AG10803 (cell line): ENCODE measurements at regions not wholly inside any gene's neighbourhood (a gene's known extent, or its start where the extent isn't known, plus 50 kb on each side); places are given as distances from the start of the nearest gene placed in this dataset.

Experiments used
- DNase-seq: peaks from one replicate; pipeline ENCODE4 v3.0.0; 2010; ENCODE audit warnings: low read depth
- H3K4me3 ChIP-seq: 2 replicates; pipeline ENCODE4 v1.5.1; 2011; ENCODE audit warnings: mild to moderate bottlenecking, low read length, control low read depth
- TF ChIP-seq, protein P1 (sequence below): conservative IDR thresholded peaks from 2 replicates; pipeline ENCODE4 v1.5.1; 2011; ENCODE audit warnings: mild to moderate bottlenecking, low read length, control low read depth, inconsistent platforms

DNA sequence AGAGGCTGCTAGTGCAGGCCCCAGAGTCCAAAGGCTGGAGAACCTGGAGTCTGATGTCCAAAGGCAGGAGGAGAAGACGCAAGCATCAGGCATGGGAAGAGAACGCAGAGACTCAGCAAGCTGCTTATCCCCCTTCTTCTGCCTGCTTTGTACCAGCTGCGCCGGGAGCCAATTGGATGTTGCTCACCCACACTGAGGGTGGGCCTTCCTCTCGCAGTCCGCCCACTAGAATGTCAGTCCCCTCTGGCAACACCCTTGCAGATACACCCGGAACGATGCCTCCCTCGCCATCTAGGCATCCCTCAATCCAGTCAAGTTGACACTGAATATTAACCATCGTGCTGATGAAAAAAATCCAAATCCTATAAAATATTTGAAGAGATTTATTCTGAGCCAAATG, 141.6 kb downstream of the TWIST2 start:
- no peak for DNase-seq
- TF ChIP-seq, protein P1, sequence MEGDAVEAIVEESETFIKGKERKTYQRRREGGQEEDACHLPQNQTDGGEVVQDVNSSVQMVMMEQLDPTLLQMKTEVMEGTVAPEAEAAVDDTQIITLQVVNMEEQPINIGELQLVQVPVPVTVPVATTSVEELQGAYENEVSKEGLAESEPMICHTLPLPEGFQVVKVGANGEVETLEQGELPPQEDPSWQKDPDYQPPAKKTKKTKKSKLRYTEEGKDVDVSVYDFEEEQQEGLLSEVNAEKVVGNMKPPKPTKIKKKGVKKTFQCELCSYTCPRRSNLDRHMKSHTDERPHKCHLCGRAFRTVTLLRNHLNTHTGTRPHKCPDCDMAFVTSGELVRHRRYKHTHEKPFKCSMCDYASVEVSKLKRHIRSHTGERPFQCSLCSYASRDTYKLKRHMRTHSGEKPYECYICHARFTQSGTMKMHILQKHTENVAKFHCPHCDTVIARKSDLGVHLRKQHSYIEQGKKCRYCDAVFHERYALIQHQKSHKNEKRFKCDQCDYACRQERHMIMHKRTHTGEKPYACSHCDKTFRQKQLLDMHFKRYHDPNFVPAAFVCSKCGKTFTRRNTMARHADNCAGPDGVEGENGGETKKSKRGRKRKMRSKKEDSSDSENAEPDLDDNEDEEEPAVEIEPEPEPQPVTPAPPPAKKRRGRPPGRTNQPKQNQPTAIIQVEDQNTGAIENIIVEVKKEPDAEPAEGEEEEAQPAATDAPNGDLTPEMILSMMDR, result no peak
- no peak overlapping the region for H3K4me3 ChIP-seq

DNA sequence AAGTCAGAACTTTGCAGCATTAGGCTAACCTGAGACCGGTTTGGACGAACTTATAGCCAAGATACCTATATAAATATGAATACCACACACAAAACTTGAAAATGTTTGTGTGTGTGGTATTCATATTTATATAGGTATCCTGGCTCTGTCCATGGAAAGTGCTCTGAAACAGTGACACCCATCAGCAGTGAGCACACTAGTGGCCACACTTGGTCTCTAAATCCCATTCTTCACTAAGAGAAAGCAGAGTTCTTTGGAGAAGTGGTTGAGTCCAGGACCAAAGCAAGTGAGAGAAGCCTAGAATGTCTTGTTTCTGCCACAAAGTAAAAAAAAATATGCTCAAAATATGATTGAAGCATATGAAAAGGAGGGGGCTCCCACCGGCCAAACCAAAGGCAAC, 146.5 kb downstream of the TWIST2 start:
- no peak overlapping the region for H3K4me3 ChIP-seq
- DNase-seq, result no peak
- TF ChIP-seq, protein P1, result no peak

DNA sequence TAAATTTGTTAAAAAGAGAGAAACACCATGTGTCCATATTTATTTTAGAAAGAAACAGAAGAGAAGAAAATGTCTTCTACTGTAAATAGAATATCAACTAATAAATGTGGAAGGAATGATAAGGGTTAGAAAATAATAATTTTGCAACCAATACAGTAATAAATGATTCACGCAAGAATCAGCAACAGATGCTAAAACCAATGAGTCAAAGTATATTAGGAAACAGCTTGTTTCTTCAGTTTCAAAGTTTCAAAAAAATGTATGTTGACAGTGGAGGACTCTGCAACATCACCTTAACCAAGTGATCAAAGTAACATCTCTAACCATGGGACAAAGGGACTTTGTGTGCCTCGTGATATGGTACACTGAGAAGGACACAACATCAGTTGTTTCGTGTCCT, 147.0 kb downstream of the TWIST2 start:
- peak; percentile 39 for DNase-seq
- no peak overlapping the region for H3K4me3 ChIP-seq
- TF ChIP-seq, protein P1, result no peak

DNA sequence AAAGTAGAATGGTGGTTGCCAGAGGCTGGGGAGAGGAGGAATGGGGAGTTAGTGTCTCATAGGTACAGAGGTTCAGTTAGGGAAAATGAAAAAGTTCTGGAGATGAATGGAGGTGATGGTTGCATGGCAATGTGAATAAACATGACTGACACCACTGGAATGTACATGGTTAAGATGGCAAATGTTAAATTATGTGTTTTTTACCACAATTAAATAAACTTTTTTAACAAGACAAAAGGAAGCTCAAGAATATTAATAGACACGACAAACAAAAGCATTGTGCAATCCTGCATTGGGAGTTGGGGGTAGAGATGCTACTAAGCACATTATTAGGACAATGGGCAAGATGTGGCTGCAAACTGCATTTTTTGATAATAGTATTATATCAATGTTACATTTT, 147.7 kb downstream of the TWIST2 start:
- TF ChIP-seq, protein P1, result no peak
- peak; percentile 60 for DNase-seq

DNA sequence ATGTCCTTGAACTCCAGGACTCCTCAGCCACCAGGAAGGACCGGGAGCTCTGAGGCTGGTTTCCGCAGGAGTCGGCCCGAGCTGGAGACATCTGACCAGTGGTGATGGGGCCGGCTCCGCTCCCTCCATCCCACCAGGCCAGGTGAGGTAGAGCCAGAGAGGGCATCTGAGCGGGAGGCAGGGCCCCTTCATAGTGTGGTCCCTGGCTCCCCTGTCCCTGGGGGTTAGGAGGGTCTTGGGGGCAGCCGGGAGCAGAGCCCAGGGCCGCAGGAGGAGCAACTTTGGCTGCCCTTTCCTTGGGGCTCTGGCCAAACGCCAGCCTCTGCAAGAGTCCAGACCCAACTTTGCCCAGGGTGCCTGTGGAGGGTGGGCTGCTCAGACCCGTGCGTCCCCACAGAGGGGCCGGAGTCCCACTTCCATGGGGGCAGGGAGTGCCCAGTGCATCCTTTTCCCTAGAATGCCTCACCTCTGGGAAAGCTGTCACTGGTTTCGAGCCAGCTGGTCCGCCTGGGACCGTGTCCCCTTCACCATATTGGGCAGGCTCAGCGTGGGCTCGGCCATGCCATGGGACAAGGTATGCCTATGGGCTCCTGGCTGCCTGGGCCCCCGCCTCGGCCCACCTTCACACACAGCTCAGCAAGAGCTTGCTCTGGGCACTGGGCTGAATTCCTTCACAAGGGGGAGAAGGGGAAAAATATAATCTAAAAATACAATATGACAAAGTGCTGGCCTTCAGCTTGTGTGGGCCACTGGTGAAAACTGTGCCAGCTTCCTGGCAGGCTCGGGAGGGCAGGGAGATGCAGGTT, 148.6 kb downstream of the TWIST2 start:
- no peak overlapping the region for H3K4me3 ChIP-seq
- no peak for DNase-seq
- TF ChIP-seq, protein P1, result no peak

More for the DNA sequence above, 147.7 kb downstream of the TWIST2 start:
- no peak overlapping the region for H3K4me3 ChIP-seq

DNA sequence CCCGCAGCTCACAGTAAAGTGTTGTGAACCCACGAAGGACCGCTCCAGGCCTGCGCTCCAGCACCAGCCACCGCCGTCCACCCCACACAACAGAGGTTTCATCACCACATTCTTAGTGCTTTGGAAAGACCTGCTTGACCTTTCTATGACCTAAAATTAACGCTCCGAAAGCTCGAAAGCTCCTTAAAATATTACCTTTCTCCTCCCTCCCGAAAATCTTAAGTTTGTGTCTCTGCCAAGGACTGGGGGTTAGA, 149.2 kb downstream of the TWIST2 start:
- H3K4me3 ChIP-seq, result no peak overlapping the region
- no peak for DNase-seq
- TF ChIP-seq, protein P1, result no peak

DNA sequence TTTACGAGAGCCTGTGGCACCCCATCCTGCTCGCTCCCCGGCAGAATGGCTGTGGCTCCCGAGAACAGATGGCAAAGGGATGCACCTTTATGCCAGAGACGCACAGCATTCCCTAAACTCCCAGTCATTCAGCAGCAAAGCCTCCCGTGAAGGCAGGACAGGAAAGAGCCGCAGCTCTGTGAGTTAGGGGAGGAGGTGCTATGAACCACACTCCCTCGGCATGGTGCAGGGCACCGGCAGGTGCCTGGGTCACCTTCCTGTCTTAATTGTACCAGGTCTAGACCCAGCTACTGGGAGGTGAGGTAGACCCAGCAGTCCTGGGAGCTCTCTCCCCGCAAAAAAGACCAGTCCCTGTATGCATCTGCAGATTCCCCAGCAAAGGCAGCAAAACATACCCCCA, 149.8 kb downstream of the TWIST2 start:
- TF ChIP-seq, protein P1, result no peak
- no peak for DNase-seq
- no peak overlapping the region for H3K4me3 ChIP-seq
